ENCODE measurements at regions not wholly inside any gene's neighbourhood (a gene's known extent, or its start where the extent isn't known, plus 50 kb on each side); places are given as distances from the start of the nearest gene placed in this dataset.

- CTCF ChIA-PET = no interaction called here
- no peak for TF ChIP-seq MEF2A (IDR thresholded peaks at IDR 0.05; ENCODE audit: borderline replicate concordance, low read depth)
- TF ChIP-seq ELF1 (IDR thresholded peaks at IDR 0.05) = no peak
- peak; percentile 40; the same call in 1 of the 2 replicates for TF ChIP-seq FOSL2 (IDR thresholded peaks at IDR 0.05; ENCODE audit: borderline replicate concordance, low read depth)
- 0 out of 2 replicates have a peak, but pooled peaks have one; percentile 28 for TF ChIP-seq TEAD4 (IDR thresholded peaks at IDR 0.05; ENCODE audit: borderline replicate concordance, insufficient read depth)
- no peak overlapping the region for H3K4me2 ChIP-seq
- no peaks in the 10 kb centered on the region for H3K9me2 ChIP-seq
- no peak overlapping the region for H3K9ac ChIP-seq
- WGBS (ENCODE audit: low lambda C conversion rate) = 61% methylated on average over 2 of the region's 2 CpGs
- no peak for DNase-seq
- POLR2A ChIA-PET = no interaction called here
- H3K36me3 ChIP-seq (replicated peaks in 1 of 2; ENCODE audit: control insufficient read depth in 1 of 2, insufficient read depth in 2 of 2, low read length in 1 of 2) = no peaks in the 10 kb centered on the region
- peak overlapping the region; percentile 68; the same call in 1 of the 2 replicates for H2AFZ ChIP-seq (ENCODE audit: low read depth)
- H3K79me2 ChIP-seq (ENCODE audit: insufficient read depth) = no peaks in the 10 kb centered on the region
- H4K20me1 ChIP-seq (ENCODE audit: insufficient read depth) = no peaks in the 10 kb centered on the region
- no peaks in the 10 kb centered on the region for H3K27me3 ChIP-seq (ENCODE audit: insufficient read depth)
- peaks cover 4 to 22% of the 10 kb centered on the region in 2 experiments; a peak in 2 of 4 replicates for H3K4me1 ChIP-seq (ENCODE audit: control insufficient read depth in 1 of 2, insufficient read depth in 2 of 2, low read depth in 1 of 2, low read length in 1 of 2)
- H3K4me3 ChIP-seq (ENCODE audit: low read depth in 2 of 2, low read length in 1 of 2) = no peak overlapping the region
- H3K9me3 ChIP-seq = no peaks in the 10 kb centered on the region
- peaks cover 23% of the 10 kb centered on the region for H3F3A ChIP-seq (replicated peaks; ENCODE audit: insufficient read depth)
- H3K27ac ChIP-seq (ENCODE audit: low read depth in 2 of 2, low read length in 1 of 2) = peak overlapping the region in 1 of 2 experiments; percentile 35; a peak in 2 of 4 replicates
Observed at GRCh38 chr6:81565071-81565470, 187.4 kb downstream of the TENT5A start.

GRCh38 chr6:81564470-81565068, 187.9 kb downstream of the TENT5A start:
- no peaks in the 10 kb centered on the region for H3K27me3 ChIP-seq (ENCODE audit: insufficient read depth)
- no peak overlapping the region for H3K4me3 ChIP-seq (ENCODE audit: low read depth in 2 of 2, low read length in 1 of 2)
- ChIA-PET POLR2A (no interaction called here), CTCF (no interaction called here)
- no peak for DNase-seq
- H3K27ac ChIP-seq (ENCODE audit: low read depth in 2 of 2, low read length in 1 of 2) = peak overlapping the region in 1 of 2 experiments; percentile 35; a peak in 2 of 4 replicates
- H3K9me3 ChIP-seq = no peaks in the 10 kb centered on the region
- WGBS (ENCODE audit: low lambda C conversion rate) = 90% methylated on average over 2 of the region's 2 CpGs
- no peaks in the 10 kb centered on the region for H3K36me3 ChIP-seq (replicated peaks in 1 of 2; ENCODE audit: control insufficient read depth in 1 of 2, insufficient read depth in 2 of 2, low read length in 1 of 2)
- H3K9ac ChIP-seq = no peak overlapping the region
- H2AFZ ChIP-seq (ENCODE audit: low read depth) = peak overlapping the region; percentile 68; the same call in 1 of the 2 replicates
- TF ChIP-seq TEAD4 (IDR thresholded peaks at IDR 0.05; ENCODE audit: borderline replicate concordance, insufficient read depth) (no peak), EZH2phosphoT487 (IDR thresholded peaks at IDR 0.05; ENCODE audit: borderline replicate concordance, low read depth) (no peak), EP300 (IDR thresholded peaks at IDR 0.05; ENCODE audit: borderline replicate concordance in 1 of 2, low read depth in 1 of 2, low read length in 1 of 2) (no peak), GATA2 (CRISPR knock-in tag; IDR thresholded peaks at IDR 0.05) (no peak), ZBTB33 (IDR thresholded peaks at IDR 0.05; ENCODE audit: borderline replicate concordance, low read depth) (no peak), TAF1 (IDR thresholded peaks at IDR 0.05; ENCODE audit: borderline replicate concordance, low read depth, low read length) (no peak), POLR2AphosphoS5 (IDR thresholded peaks at IDR 0.05; ENCODE audit: low read depth, low read length) (no peak)
- no peak overlapping the region for H3K4me2 ChIP-seq
- H4K20me1 ChIP-seq (ENCODE audit: insufficient read depth) = no peaks in the 10 kb centered on the region
- H3K4me1 ChIP-seq (ENCODE audit: control insufficient read depth in 1 of 2, insufficient read depth in 2 of 2, low read depth in 1 of 2, low read length in 1 of 2) = peaks cover 4 to 22% of the 10 kb centered on the region in 2 experiments; a peak in 2 of 4 replicates
- no peaks in the 10 kb centered on the region for H3K79me2 ChIP-seq (ENCODE audit: insufficient read depth)
- no peaks in the 10 kb centered on the region for H3K9me2 ChIP-seq
- peaks cover 23% of the 10 kb centered on the region for H3F3A ChIP-seq (replicated peaks; ENCODE audit: insufficient read depth)
